ENCODE measurements at regions not wholly inside any gene's neighbourhood (a gene's known extent, or its start where the extent isn't known, plus 50 kb on each side); places are given as distances from the start of the nearest gene placed in this dataset.
"Not testable (repeated sequence)": the region's sequence is repeated elsewhere in the genome, so short reads cannot be mapped to it uniquely, and the experiment has no call there.

- DNase-seq (no peak), ATAC-seq (no peak)
- intact Hi-C loops (cut with DNase I, micrococcal nuclease), result no loop called here
Measured at GRCh38 chr4:45062935-45063545, 336.7 kb upstream of the GNPDA2 start.

GRCh38 chr4:45043911-45044310 is 317.6 kb upstream of the GNPDA2 start:
- DNase-seq (no peak), ATAC-seq (no peak)
- intact Hi-C loops (cut with DNase I, micrococcal nuclease), result no loop called here

- DNase-seq (no peak), ATAC-seq (no peak)
- intact Hi-C loops (cut with DNase I, micrococcal nuclease), result no loop called here
Measured at GRCh38 chr4:45036677-45037076, 310.3 kb upstream of the GNPDA2 start.

- intact Hi-C loops (cut with DNase I, micrococcal nuclease), result no loop called here
- DNase-seq (no peak), ATAC-seq (no peak)
Measured at GRCh38 chr4:45033676-45034419, 307.5 kb upstream of the GNPDA2 start.

- DNase-seq (peak in 1 of 2 donors; percentile 3), ATAC-seq (peak; percentile 49)
- intact Hi-C loops (cut with DNase I, micrococcal nuclease), result no loop called here
Measured at GRCh38 chr4:45030059-45030458, 303.7 kb upstream of the GNPDA2 start.

- DNase-seq (no peak), ATAC-seq (no peak)
- intact Hi-C loops (cut with DNase I, micrococcal nuclease), result no loop called here
Measured at GRCh38 chr4:45007508-45007907, 281.2 kb upstream of the GNPDA2 start.

GRCh38 chr4:45006078-45006477 is 279.7 kb upstream of the GNPDA2 start:
- intact Hi-C loops (cut with DNase I, micrococcal nuclease), result no loop called here
- DNase-seq, result no peak
- ATAC-seq, result no peak

GRCh38 chr4:45004847-45005565 is 278.6 kb upstream of the GNPDA2 start:
- no peak for DNase-seq
- intact Hi-C loops (cut with DNase I, micrococcal nuclease), result no loop called here
- ATAC-seq, result no peak

- intact Hi-C loops (cut with DNase I, micrococcal nuclease), result no loop called here
- DNase-seq, result no peak
- no peak for ATAC-seq
Measured at GRCh38 chr4:45004326-45004725, 278.0 kb upstream of the GNPDA2 start.

- intact Hi-C loops (cut with DNase I, micrococcal nuclease), result no loop called here
- no peak for ATAC-seq
- no peak for DNase-seq
Measured at GRCh38 chr4:44996276-44996845, 270.0 kb upstream of the GNPDA2 start.

GRCh38 chr4:44988011-44988410 is 261.7 kb upstream of the GNPDA2 start:
- ATAC-seq, result no peak
- no peak for DNase-seq
- intact Hi-C loops (cut with DNase I, micrococcal nuclease), result no loop called here

GRCh38 chr4:44985938-44986337 is 259.6 kb upstream of the GNPDA2 start:
- DNase-seq (no peak), ATAC-seq (no peak)
- intact Hi-C loops (cut with DNase I, micrococcal nuclease), result no loop called here

- ATAC-seq, result no peak
- intact Hi-C loops (cut with DNase I, micrococcal nuclease), result no loop called here
- DNase-seq, result no peak
Measured at GRCh38 chr4:44985152-44985551, 258.8 kb upstream of the GNPDA2 start.

GRCh38 chr4:44984083-44984482 is 257.7 kb upstream of the GNPDA2 start:
- DNase-seq (no peak), ATAC-seq (no peak)
- intact Hi-C loops (cut with DNase I, micrococcal nuclease), result no loop called here

- intact Hi-C loops (cut with DNase I, micrococcal nuclease), result no loop called here
- no peak for ATAC-seq
- DNase-seq, result no peak
Measured at GRCh38 chr4:44983083-44983482, 256.7 kb upstream of the GNPDA2 start.

- DNase-seq (no peak), ATAC-seq (no peak)
- intact Hi-C loops (cut with DNase I, micrococcal nuclease), result no loop called here
Measured at GRCh38 chr4:44978020-44978419, 251.7 kb upstream of the GNPDA2 start.

- ATAC-seq (no peak), DNase-seq (no peak)
- intact Hi-C loops (cut with DNase I, micrococcal nuclease), result no loop called here
Measured at GRCh38 chr4:44965435-44966095, 239.2 kb upstream of the GNPDA2 start.

GRCh38 chr4:44964086-44964485 is 237.7 kb upstream of the GNPDA2 start:
- intact Hi-C loops (cut with DNase I, micrococcal nuclease); ATAC-seq; DNase-seq: not testable (repeated sequence)

- no peak for ATAC-seq
- intact Hi-C loops (cut with DNase I, micrococcal nuclease), result no loop called here
- DNase-seq, result no peak
Measured at GRCh38 chr4:44961001-44961755, 234.8 kb upstream of the GNPDA2 start.
